Endothelial cell (in vitro differentiated cells): ENCODE measurements at regions not wholly inside any gene's neighbourhood (a gene's known extent, or its start where the extent isn't known, plus 50 kb on each side); places are given as distances from the start of the nearest gene placed in this dataset.

Source experiments
- DNase-seq: peaks from one replicate; pipeline ENCODE4 v3.0.0; 2021; ENCODE audit warnings: low spot score
- H3K27ac Mint-ChIP-seq: one replicate; pipeline ENCODE4 v1.8.0; 2021; ENCODE audit warnings: mixed read lengths, inconsistent platforms; ENCODE audit not compliant: unreplicated experiment
- H3K27me3 Mint-ChIP-seq: one replicate; pipeline ENCODE4 v1.8.0; 2021; ENCODE audit warnings: mild to moderate bottlenecking, moderate library complexity, mixed read lengths, inconsistent platforms; ENCODE audit not compliant: unreplicated experiment
- H3K36me3 Mint-ChIP-seq: one replicate; pipeline ENCODE4 v1.8.0; 2021; ENCODE audit warnings: mild to moderate bottlenecking, low read depth, mixed read lengths, inconsistent platforms; ENCODE audit not compliant: unreplicated experiment
- H3K4me1 Mint-ChIP-seq: one replicate; pipeline ENCODE4 v1.8.0; 2021; ENCODE audit warnings: mild to moderate bottlenecking, mixed read lengths, inconsistent platforms; ENCODE audit not compliant: unreplicated experiment
- H3K4me3 Mint-ChIP-seq: one replicate; pipeline ENCODE4 v1.8.0; 2021; ENCODE audit warnings: mild to moderate bottlenecking, mixed read lengths, inconsistent platforms; ENCODE audit not compliant: unreplicated experiment
- H3K9me3 Mint-ChIP-seq: one replicate; pipeline ENCODE4 v1.8.0; 2021; ENCODE audit warnings: mixed read lengths, inconsistent platforms; ENCODE audit not compliant: unreplicated experiment
- TF ChIP-seq, protein P1 (sequence below): fragments of 200-600 bp; sonication (generic); IDR thresholded peaks from one replicate; pipeline ENCODE4 v1.5.0; 2021; ENCODE audit warnings: antibody characterized with exemption; ENCODE audit not compliant: unreplicated experiment

GRCh38 chr4:171534391-171534790, 278.8 kb upstream of the GALNTL6 start:
- Mint-ChIP-seq H3K27me3 (no peaks in the 10 kb centered on the region), H3K9me3 (no peaks in the 10 kb centered on the region), H3K36me3 (no peaks in the 10 kb centered on the region), H3K4me3 (no peak overlapping the region), H3K4me1 (peaks cover 10% of the 10 kb centered on the region), H3K27ac (no peak overlapping the region)
- no peak for DNase-seq
- TF ChIP-seq, protein P1, sequence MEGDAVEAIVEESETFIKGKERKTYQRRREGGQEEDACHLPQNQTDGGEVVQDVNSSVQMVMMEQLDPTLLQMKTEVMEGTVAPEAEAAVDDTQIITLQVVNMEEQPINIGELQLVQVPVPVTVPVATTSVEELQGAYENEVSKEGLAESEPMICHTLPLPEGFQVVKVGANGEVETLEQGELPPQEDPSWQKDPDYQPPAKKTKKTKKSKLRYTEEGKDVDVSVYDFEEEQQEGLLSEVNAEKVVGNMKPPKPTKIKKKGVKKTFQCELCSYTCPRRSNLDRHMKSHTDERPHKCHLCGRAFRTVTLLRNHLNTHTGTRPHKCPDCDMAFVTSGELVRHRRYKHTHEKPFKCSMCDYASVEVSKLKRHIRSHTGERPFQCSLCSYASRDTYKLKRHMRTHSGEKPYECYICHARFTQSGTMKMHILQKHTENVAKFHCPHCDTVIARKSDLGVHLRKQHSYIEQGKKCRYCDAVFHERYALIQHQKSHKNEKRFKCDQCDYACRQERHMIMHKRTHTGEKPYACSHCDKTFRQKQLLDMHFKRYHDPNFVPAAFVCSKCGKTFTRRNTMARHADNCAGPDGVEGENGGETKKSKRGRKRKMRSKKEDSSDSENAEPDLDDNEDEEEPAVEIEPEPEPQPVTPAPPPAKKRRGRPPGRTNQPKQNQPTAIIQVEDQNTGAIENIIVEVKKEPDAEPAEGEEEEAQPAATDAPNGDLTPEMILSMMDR: no peak

DNA sequence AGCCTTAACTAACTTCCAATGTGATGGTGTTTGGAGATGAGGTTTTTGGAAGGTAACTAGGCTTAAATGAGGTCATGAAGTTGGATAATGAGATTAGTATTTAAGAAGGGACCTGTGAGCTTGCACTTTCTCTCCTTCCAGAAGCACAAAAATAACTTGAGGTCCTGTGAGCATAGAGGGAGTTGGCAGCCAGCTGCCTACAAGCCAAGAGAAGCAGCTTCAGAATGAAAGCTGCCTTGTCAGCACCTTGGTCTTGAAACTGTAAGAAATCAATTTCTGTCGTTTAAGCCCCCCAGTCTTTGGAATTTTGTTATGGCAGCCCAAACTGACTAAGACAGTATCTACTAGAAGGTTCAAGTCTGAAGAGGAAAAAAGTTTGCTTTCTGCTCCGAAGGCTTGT, 280.2 kb upstream of the GALNTL6 start:
- Mint-ChIP-seq H3K9me3 (no peaks in the 10 kb centered on the region), H3K27me3 (no peaks in the 10 kb centered on the region), H3K4me3 (no peak overlapping the region), H3K36me3 (no peaks in the 10 kb centered on the region), H3K4me1 (no peaks in the 10 kb centered on the region), H3K27ac (no peak overlapping the region)
- TF ChIP-seq, protein P1: no peak
- DNase-seq: no peak

- Mint-ChIP-seq H3K4me1 (peaks cover 9% of the 10 kb centered on the region), H3K9me3 (no peaks in the 10 kb centered on the region), H3K4me3 (no peak overlapping the region), H3K36me3 (no peaks in the 10 kb centered on the region), H3K27ac (no peak overlapping the region), H3K27me3 (peaks cover 1% of the 10 kb centered on the region)
- TF ChIP-seq, protein P1: no peak
- no peak for DNase-seq
Observed at GRCh38 chr4:171524903-171525302, 288.3 kb upstream of the GALNTL6 start.

DNA sequence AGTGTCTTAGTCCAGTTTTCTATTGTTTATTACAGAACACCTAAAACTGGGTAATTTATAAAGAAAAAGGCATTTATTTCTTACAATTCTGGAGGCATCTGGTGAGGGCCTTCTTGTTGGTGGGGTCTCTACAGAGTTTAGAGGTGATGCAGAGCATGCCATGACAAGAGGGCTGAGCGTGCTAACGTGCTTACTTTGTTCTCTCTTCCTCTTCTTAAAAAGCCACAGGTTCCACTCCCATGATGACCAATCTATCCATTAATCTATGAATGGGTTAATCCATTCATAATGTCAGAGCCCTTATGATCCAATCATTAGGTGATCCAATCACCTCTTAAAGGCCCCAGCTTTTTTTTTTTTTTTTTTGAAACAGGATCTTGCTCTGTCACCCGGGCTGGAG, 291.5 kb upstream of the GALNTL6 start:
- Mint-ChIP-seq H3K36me3 (no peaks in the 10 kb centered on the region), H3K4me1 (peaks cover 11% of the 10 kb centered on the region), H3K4me3 (no peak overlapping the region), H3K27ac (no peak overlapping the region), H3K9me3 (no peaks in the 10 kb centered on the region), H3K27me3 (peaks cover 1% of the 10 kb centered on the region)
- TF ChIP-seq, protein P1: no peak
- no peak for DNase-seq

DNA sequence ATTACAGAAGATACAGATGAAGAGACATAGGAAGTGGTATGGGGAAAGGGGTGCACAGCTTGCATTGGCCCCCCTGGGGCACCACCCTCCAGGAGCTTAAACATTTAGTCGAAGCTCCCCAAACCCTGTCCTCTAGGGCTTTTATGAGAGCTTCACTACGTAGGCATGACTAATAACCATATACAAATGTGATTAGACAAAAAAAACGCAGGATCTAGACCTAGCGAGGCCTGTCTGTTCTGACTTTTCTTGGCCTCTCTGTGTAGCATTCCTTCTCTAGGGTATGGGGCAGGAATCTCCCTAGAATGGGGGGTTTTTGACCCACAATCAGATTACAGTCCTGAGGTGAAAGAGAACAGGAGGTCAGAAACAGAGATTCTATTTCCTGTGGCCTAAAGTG, 293.7 kb upstream of the GALNTL6 start:
- DNase-seq: no peak
- Mint-ChIP-seq H3K36me3 (no peaks in the 10 kb centered on the region), H3K9me3 (no peaks in the 10 kb centered on the region), H3K27me3 (no peaks in the 10 kb centered on the region), H3K4me1 (peaks cover 2% of the 10 kb centered on the region), H3K27ac (no peak overlapping the region), H3K4me3 (no peak overlapping the region)
- TF ChIP-seq, protein P1: no peak
